ENCODE measurements at regions not wholly inside any gene's neighbourhood (a gene's known extent, or its start where the extent isn't known, plus 50 kb on each side); places are given as distances from the start of the nearest gene placed in this dataset.

GRCh38 chr4:177093964-177094363, 215.7 kb upstream of the NEIL3 start (continued):
- TF ChIP-seq SNAPC4 (CRISPR knock-in tag; IDR thresholded peaks at IDR 0.05) (no peak), KLF15 (CRISPR knock-in tag; IDR thresholded peaks at IDR 0.05; ENCODE audit: borderline replicate concordance) (no peak)

- DNase-seq (ENCODE audit: low spot score) (no peak), FAIRE-seq (no peak), ATAC-seq (no peak)
- no peak overlapping the region for H3K4me2 ChIP-seq (ENCODE audit: low read depth, low read length)
- CTCF ChIA-PET (ENCODE audit: low intra/inter-chr PET ratio, low total read pairs): no interaction called here
- WGBS (ENCODE audit: low lambda C conversion rate): 36% methylated on average over 6 of the region's 6 CpGs
- no peak overlapping the region for H2AFZ ChIP-seq (ENCODE audit: low read length)
- no peaks in the 10 kb centered on the region for H3K36me3 ChIP-seq (replicated peaks in 1 of 2; ENCODE audit: control insufficient read depth in 1 of 2, insufficient read depth in 2 of 2, low read length in 2 of 2)
- H3K27me3 ChIP-seq (ENCODE audit: control insufficient read depth in 1 of 2, insufficient read depth in 2 of 2, low read length in 2 of 2): no peaks in the 10 kb centered on the region; a peak in 1 of 5 replicates
- no peaks in the 10 kb centered on the region for H4K20me1 ChIP-seq (ENCODE audit: insufficient read depth, low read length)
- no peak overlapping the region for H3K4me3 ChIP-seq (replicated peaks in 1 of 3; ENCODE audit: insufficient read depth in 1 of 3, low read depth in 2 of 3, low read length in 3 of 3)
- H3K9ac ChIP-seq (ENCODE audit: insufficient read depth, low read depth, low read length): no peak overlapping the region
- H3K4me1 ChIP-seq (ENCODE audit: insufficient read depth, low read length): no peaks in the 10 kb centered on the region
- no peak for TF ChIP-seq BORCS8-MEF2B (CRISPR knock-in tag; IDR thresholded peaks at IDR 0.05)
- H3K27ac ChIP-seq (ENCODE audit: extremely low read length, insufficient read depth, low read length): no peak overlapping the region
- POLR2A ChIA-PET: no interaction called here
- H3K9me3 ChIP-seq (ENCODE audit: low read length): no peaks in the 10 kb centered on the region
- in situ Hi-C loops (cut with HindIII; ENCODE audit: extremely low pct_ligation_motif_present, low pct_unique_long_range_greater_than_20kb): no loop called here
- BruUV-seq (replicated peaks): no TSS peak
- intact Hi-C loops (cut with micrococcal nuclease; ENCODE audit: unreplicated experiment): no loop called here
- H3K79me2 ChIP-seq (ENCODE audit: insufficient read depth, low read length): no peaks in the 10 kb centered on the region
These were observed 212.4 kb upstream of the NEIL3 start for GRCh38 chr4:177097291-177097690.
